Aorta (tissue), 5 donors: ENCODE measurements at regions not wholly inside any gene's neighbourhood (a gene's known extent, or its start where the extent isn't known, plus 50 kb on each side); places are given as distances from the start of the nearest gene placed in this dataset.

Experiments
- ATAC-seq: fragments of 200-7000 bp; cut with Tn5 transposase; one replicate; pipeline ENCODE4 v1.9.1; 2022; ENCODE audit warnings: moderate library complexity; ENCODE audit not compliant: low FRiP score
- DNase-seq, 2 donors: peaks; one replicate each; pipeline ENCODE4 v3.0.0-alpha.2; 2020
- H3K27ac ChIP-seq, 2 donors: one replicate each; pipeline ENCODE4 v1.5.1; 2013; ENCODE audit warnings: low read length in 2 of 2, mild to moderate bottlenecking in 2 of 2, moderate library complexity in 2 of 2, control low read depth in 1 of 2, inconsistent platforms in 1 of 2, low read depth in 1 of 2
- H3K27me3 ChIP-seq, 2 donors: one replicate each; pipeline ENCODE4 v1.6.1; 2013; ENCODE audit warnings: control low read depth in 1 of 2, low read length in 1 of 2, mild to moderate bottlenecking in 1 of 2, moderate library complexity in 1 of 2; ENCODE audit not compliant: insufficient read depth in 2 of 2, control insufficient read depth in 1 of 2
- H3K36me3 ChIP-seq, 2 donors: one replicate each; pipeline ENCODE4 v1.6.1; 2013; ENCODE audit warnings: control low read depth in 1 of 2, low read length in 1 of 2, mild to moderate bottlenecking in 1 of 2; ENCODE audit not compliant: insufficient read depth in 2 of 2, control insufficient read depth in 1 of 2
- H3K4me1 ChIP-seq, 2 donors: one replicate each; pipeline ENCODE4 v1.6.1; 2013; ENCODE audit warnings: low read length in 2 of 2, control low read depth in 1 of 2, mild to moderate bottlenecking in 1 of 2, moderate library complexity in 1 of 2; ENCODE audit not compliant: insufficient read depth in 2 of 2, control insufficient read depth in 1 of 2
- H3K4me3 ChIP-seq, 2 donors: one replicate each; pipeline ENCODE4 v1.5.1; 2013; ENCODE audit warnings: low read length in 2 of 2, control low read depth in 1 of 2, mild to moderate bottlenecking in 1 of 2
- H3K9me3 ChIP-seq: one replicate; pipeline ENCODE4 v1.6.1; 2013; ENCODE audit warnings: mild to moderate bottlenecking, low read length; ENCODE audit not compliant: control insufficient read depth
- WGBS, 2 donors: extraction: QIAGEN DNeasy Blood & Tissue Kit; methylation state at CpG; one replicate each; pipeline ENCODE4 v1.1.7; 2013; 5-methylcytosine and 5-hydroxymethylcytosine counted together
- intact Hi-C, 2 donors: fragments of 100-400 bp; cut with DNase I; formaldehyde crosslinking; loops; one replicate each; pipeline versions ENCODE4 v1.14.2 to v1.15.0; 2022
- donor health status: healthy with polysubstance abuse.
- donor health status: Bipolar disorder and iron deficiency.
- donor health status: DM: no; HTN: no; CAD: no.
- donor health status: DM: no; HTN: no; CAD: no.
- donor health status: DM: yes; HTN: yes; CAD: no.

GRCh38 chrX:39815631-39816030 lies 282.1 kb downstream of the BCOR start:
- no peaks in the 10 kb centered on the region for H3K9me3 ChIP-seq
- no peaks in the 10 kb centered on the region for H3K36me3 ChIP-seq
- H3K4me3 ChIP-seq = no peak overlapping the region
- H3K27ac ChIP-seq = no peak overlapping the region
- WGBS, 2 donors = 74 to 98% methylated on average over 1 of the region's 1 CpG
- DNase-seq = no peak
- no peaks in the 10 kb centered on the region for H3K27me3 ChIP-seq
- intact Hi-C loops = loop anchor here (5.0 to 10.0 kb wide), 5 partner anchors 81 to 449 kb away; partner anchors contain the start of gene BCOR (in 1 of the 2)
- no peak for ATAC-seq
- H3K4me1 ChIP-seq = no peaks in the 10 kb centered on the region

DNA sequence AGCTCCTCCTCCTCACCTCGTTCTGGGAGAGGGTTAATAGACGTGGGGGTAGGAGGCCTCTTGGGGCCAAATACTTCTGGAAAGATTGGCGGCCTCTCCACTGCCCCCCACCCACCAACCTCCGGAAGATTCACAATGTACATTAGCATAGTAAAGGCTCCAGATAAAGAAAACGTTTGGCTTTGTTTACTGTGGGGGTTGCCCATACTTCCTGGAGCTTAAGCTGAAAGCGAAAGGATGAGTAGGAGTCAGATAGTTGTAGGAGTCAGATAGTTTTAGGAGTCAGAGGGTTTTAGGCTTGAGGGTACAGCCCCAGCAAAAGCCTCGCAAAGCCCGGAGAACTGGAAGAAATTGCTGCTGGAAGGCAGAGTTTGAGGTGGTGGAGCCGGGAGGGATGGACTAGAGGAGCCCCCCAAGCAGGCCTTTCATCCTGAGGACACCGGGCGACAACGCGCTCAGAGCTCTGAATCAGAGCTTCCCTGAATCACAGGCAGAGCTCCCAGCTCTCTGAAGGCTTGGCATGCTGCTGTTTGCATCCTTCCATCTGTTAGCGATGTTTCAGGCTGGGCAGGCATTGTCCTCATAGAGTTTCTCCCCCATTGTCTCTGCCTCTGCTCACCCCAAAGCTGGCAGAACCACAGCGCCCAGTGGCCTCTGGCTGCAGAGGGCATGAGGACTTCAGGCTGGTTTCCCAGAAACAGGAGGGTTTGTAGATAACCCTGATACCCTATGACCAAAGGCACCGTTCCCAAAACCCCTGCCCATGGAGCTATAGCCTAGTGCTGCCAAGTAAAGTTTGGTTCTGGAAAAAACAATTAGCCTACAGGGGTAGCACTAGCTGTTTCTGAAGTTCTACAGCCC lies 280.7 kb downstream of the BCOR start:
- Histone ChIP-seq H3K36me3 (no peaks in the 10 kb centered on the region), H3K27ac (peak overlapping the region in 1 of 2 donors; percentile 29), H3K4me3 (no peak overlapping the region), H3K4me1 (no peaks in the 10 kb centered on the region), H3K27me3 (no peaks in the 10 kb centered on the region), H3K9me3 (no peaks in the 10 kb centered on the region)
- WGBS, 2 donors = 27 to 46% methylated on average over 16 of the region's 16 CpGs
- intact Hi-C loops = loop anchor here (5.0 to 10.0 kb wide), 5 partner anchors 82 to 448 kb away; partner anchors contain the start of gene BCOR (in 1 of the 2)
- DNase-seq (no peak), ATAC-seq (no peak)

GRCh38 chrX:39817754-39818470 lies 279.8 kb downstream of the BCOR start:
- Histone ChIP-seq H3K4me1 (no peaks in the 10 kb centered on the region), H3K36me3 (no peaks in the 10 kb centered on the region), H3K27ac (peak overlapping the region in 1 of 2 donors; percentile 84), H3K4me3 (no peak overlapping the region), H3K27me3 (no peaks in the 10 kb centered on the region), H3K9me3 (no peaks in the 10 kb centered on the region)
- WGBS, 2 donors = 5 to 12% methylated on average over 12 of the region's 12 CpGs
- intact Hi-C loops = loop anchor here (5.0 to 10.0 kb wide), 5 partner anchors 83 to 447 kb away; partner anchors contain the start of gene BCOR (in 1 of the 2)
- ATAC-seq (peak; percentile 13), DNase-seq (peak in 1 of 2 donors; percentile 67)

DNA sequence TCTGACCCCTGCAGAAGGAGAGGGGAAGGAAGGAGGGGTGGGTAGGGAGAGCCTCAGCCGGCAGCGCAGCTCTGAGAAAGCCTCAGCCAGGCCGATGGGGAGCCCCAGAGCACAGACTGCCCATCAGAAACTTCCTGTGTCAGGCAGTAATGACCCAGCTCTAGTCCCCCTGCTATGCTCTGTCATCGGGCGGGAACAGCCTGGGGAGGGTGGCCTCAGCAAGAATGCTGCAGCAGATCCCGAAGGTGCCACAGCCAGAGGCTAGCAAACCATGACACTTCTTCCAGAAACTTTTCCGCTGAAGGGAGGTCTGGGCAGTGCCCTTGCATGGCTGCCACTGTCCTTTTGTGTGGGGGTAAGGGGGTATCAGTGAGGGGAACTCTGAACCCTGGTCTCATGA lies 279.0 kb downstream of the BCOR start:
- ATAC-seq (no peak), DNase-seq (no peak)
- Histone ChIP-seq H3K27me3 (no peaks in the 10 kb centered on the region), H3K9me3 (no peaks in the 10 kb centered on the region), H3K27ac (no peak overlapping the region), H3K4me3 (no peak overlapping the region), H3K36me3 (no peaks in the 10 kb centered on the region), H3K4me1 (no peaks in the 10 kb centered on the region)
- intact Hi-C loops = loop anchor here (5.0 to 10.0 kb wide), 5 partner anchors 84 to 446 kb away; partner anchors contain the start of gene BCOR (in 1 of the 2)
- 48 to 53% methylated on average over 7 of the region's 7 CpGs for WGBS, 2 donors

- no peak overlapping the region for H3K27ac ChIP-seq
- ATAC-seq (peak; percentile 30), DNase-seq (no peak)
- 23 to 30% methylated on average over 34 of the region's 34 CpGs for WGBS, 2 donors
- H3K36me3 ChIP-seq = no peaks in the 10 kb centered on the region
- H3K27me3 ChIP-seq = no peaks in the 10 kb centered on the region
- H3K9me3 ChIP-seq = no peaks in the 10 kb centered on the region
- H3K4me1 ChIP-seq = no peaks in the 10 kb centered on the region
- intact Hi-C loops = loop anchor here (5.0 to 10.0 kb wide), 5 partner anchors 85 to 445 kb away; partner anchors contain the start of gene BCOR (in 1 of the 2)
- no peak overlapping the region for H3K4me3 ChIP-seq
These were observed 277.6 kb downstream of the BCOR start for GRCh38 chrX:39819921-39820849.

- no peak overlapping the region for H3K27ac ChIP-seq
- WGBS, 2 donors = 1 to 10% methylated on average over 65 to 98 of the region's 98 CpGs
- no peak for ATAC-seq
These were observed 276.6 kb downstream of the BCOR start for GRCh38 chrX:39820938-39821708.

GRCh38 chrX:39821709-39822095 lies 276.1 kb downstream of the BCOR start:
- Histone ChIP-seq H3K9me3 (no peaks in the 10 kb centered on the region), H3K4me1 (no peaks in the 10 kb centered on the region), H3K36me3 (no peaks in the 10 kb centered on the region), H3K4me3 (no peak overlapping the region), H3K27ac (no peak overlapping the region), H3K27me3 (no peaks in the 10 kb centered on the region)
- 47 to 69% methylated on average over 21 to 26 of the region's 26 CpGs for WGBS, 2 donors
- intact Hi-C loops = no loop called here
- ATAC-seq (no peak), DNase-seq (no peak)

More at GRCh38 chrX:39820938-39821708, 276.6 kb downstream of the BCOR start:
- intact Hi-C loops = no loop called here
- no peaks in the 10 kb centered on the region for H3K4me1 ChIP-seq
- no peaks in the 10 kb centered on the region for H3K9me3 ChIP-seq
- peak; percentile 50 to 79 for DNase-seq
- H3K27me3 ChIP-seq = no peaks in the 10 kb centered on the region
- H3K4me3 ChIP-seq = peak overlapping the region; percentile 22 to 28
- no peaks in the 10 kb centered on the region for H3K36me3 ChIP-seq
